K562 (cell line): ENCODE measurements at regions not wholly inside any gene's neighbourhood (a gene's known extent, or its start where the extent isn't known, plus 50 kb on each side); places are given as distances from the start of the nearest gene placed in this dataset.

ENCODE experiments used
- ATAC-seq: fragments of 200-7000 bp; cut with Tn5 transposase; 3 replicates; pipeline ENCODE4 v1.9.1; 2020; ENCODE audit warnings: moderate library complexity
- BruUV-seq: library from RNA; stranded (reverse); fragments of 400-500 nt; replicated peaks from 2 replicates; lab custom pipeline; 2021; lab: Mats Ljungman, UMichigan
- CTCF ChIA-PET: fragments of 300-600 bp; formaldehyde crosslinking; extraction: SDS; loops from one replicate; lab custom pipeline; 2021; ENCODE audit warnings: low intra/inter-chr PET ratio; lab: Yijun Ruan, JAX
- POLR2A ChIA-PET: fragments of 300-600, 350-650 bp; sonication (Branson Sonifier 250); formaldehyde crosslinking; extraction: SDS; loops from one replicate; lab custom pipeline; 2021; ENCODE audit warnings: antibody characterized with exemption, inconsistent platforms; lab: Yijun Ruan, JAX
- DNase-seq, 4 experiments: peaks; one replicate each; pipeline versions ENCODE4 v3.0.0 to v3.0.0-alpha.2; 2011 to 2018; ENCODE audit warnings: low spot score in 3 of 4, mixed read lengths in 3 of 4; ENCODE audit errors: extremely low read depth in 1 of 4
- FAIRE-seq: peaks from 2 replicates; lab custom pipeline; 2011; peaks lifted over from hg19 to GRCh38; lab: Jason Lieb, UNC
- H2AFZ ChIP-seq: 2 replicates; pipeline ENCODE4 v1.6.0; 2011; ENCODE audit warnings: low read depth, low read length, control low read depth, inconsistent platforms
- H3K27ac ChIP-seq: fragments of 200-600 bp; 3 replicates; pipeline ENCODE4 v1.8.0; 2011; ENCODE audit warnings: low read depth, mild to moderate bottlenecking, control low read depth, inconsistent platforms, low read length, moderate library complexity, mixed read lengths; ENCODE audit errors: extremely low read depth
- H3K27me3 ChIP-seq, 2 experiments: fragments of 300-600 bp in 1 of 2; 2 replicates in 1 of 2; 3 replicates in 1 of 2; pipeline versions ENCODE4 v1.6.0 to v1.8.0; 2011; ENCODE audit warnings: inconsistent platforms in 2 of 2, low read length in 2 of 2, mild to moderate bottlenecking in 1 of 2, mixed read lengths in 1 of 2, moderate library complexity in 1 of 2; ENCODE audit not compliant: control insufficient read depth in 2 of 2, insufficient read depth in 2 of 2
- H3K36me3 ChIP-seq: fragments of 300-600 bp; 3 replicates; pipeline ENCODE4 v1.8.0; 2011; ENCODE audit warnings: mild to moderate bottlenecking, low read length, inconsistent platforms; ENCODE audit not compliant: control insufficient read depth, insufficient read depth
- H3K4me1 ChIP-seq, 2 experiments: fragments of 200-600 bp in 1 of 2; replicated peaks in 1 of 2; 2 replicates in 1 of 2; 3 replicates in 1 of 2; pipeline versions ENCODE4 v1.5.1 to v1.8.0; 2011; ENCODE audit warnings: inconsistent platforms in 2 of 2, low read length in 2 of 2, mild to moderate bottlenecking in 1 of 2, mixed read lengths in 1 of 2, moderate library complexity in 1 of 2; ENCODE audit not compliant: control insufficient read depth in 2 of 2, insufficient read depth in 2 of 2
- H3K4me2 ChIP-seq: 2 replicates; pipeline ENCODE4 v1.6.1; 2011; ENCODE audit warnings: low read length, control low read depth, inconsistent platforms, mixed read lengths; ENCODE audit not compliant: insufficient read depth
- H3K4me3 ChIP-seq: fragments of 200-600 bp; sonication (generic), shearing (Covaris generic); 2 replicates; pipeline ENCODE4 v1.5.1; 2016; ENCODE audit warnings: control low read depth, inconsistent platforms
- H3K79me2 ChIP-seq: fragments of 200-600 bp; 3 replicates; pipeline ENCODE4 v1.8.0; 2011; ENCODE audit warnings: low read length, inconsistent platforms; ENCODE audit not compliant: control insufficient read depth, insufficient read depth
- H3K9ac ChIP-seq, 2 experiments: 2 replicates each; pipeline versions ENCODE4 v1.6.0 to v1.6.1; 2011; ENCODE audit warnings: low read depth in 2 of 2, low read length in 2 of 2, control low read depth in 1 of 2, inconsistent platforms in 1 of 2, mild to moderate bottlenecking in 1 of 2, mixed read lengths in 1 of 2; ENCODE audit not compliant: insufficient read depth in 1 of 2
- H3K9me1 ChIP-seq: one replicate; pipeline ENCODE4 v1.6.0; 2011; ENCODE audit warnings: inconsistent platforms, mild to moderate bottlenecking, low read length, moderate library complexity; ENCODE audit not compliant: control insufficient read depth, insufficient read depth
- H3K9me3 ChIP-seq: replicated peaks from 2 replicates; pipeline ENCODE4 v1.5.1; 2011; ENCODE audit warnings: low read depth, low read length, inconsistent platforms; ENCODE audit not compliant: control insufficient read depth, insufficient read depth
- H4K20me1 ChIP-seq: replicated peaks from 2 replicates; pipeline ENCODE4 v1.6.1; 2011; ENCODE audit warnings: low read length, inconsistent platforms, mixed read lengths; ENCODE audit not compliant: control insufficient read depth, insufficient read depth
- HDAC1 ChIP-seq, 2 experiments: fragments of 450-650 bp; IDR thresholded peaks; 2 replicates each; pipeline ENCODE4 v1.6.1; 2016 to 2017; ENCODE audit warnings: inconsistent platforms in 1 of 2, mild to moderate bottlenecking in 1 of 2, moderate library complexity in 1 of 2
- HMBOX1 ChIP-seq: sonication (generic); IDR thresholded peaks from 2 replicates; pipeline ENCODE4 v1.6.1; 2016
- KDM5B ChIP-seq: fragments of 200-600 bp; sonication (generic); IDR thresholded peaks from 2 replicates; pipeline ENCODE4 v1.6.1; 2012; ENCODE audit warnings: low read depth, mild to moderate bottlenecking, moderate library complexity, low read length, control low read depth, inconsistent platforms; ENCODE audit not compliant: insufficient replicate concordance
- TOE1 ChIP-seq, 2 experiments: fragments of 450-650 bp in 1 of 2; sonication (generic) in 1 of 2; formaldehyde crosslinking in 1 of 2; IDR thresholded peaks; 2 replicates each; pipeline versions ENCODE4 v1.7.1 to v1.8.0; 2016 to 2022; ENCODE audit warnings: borderline replicate concordance in 2 of 2, mild to moderate bottlenecking in 2 of 2, antibody characterized with exemption in 1 of 2, inconsistent platforms in 1 of 2, low read depth in 1 of 2, missing genetic modification reagents in 1 of 2, moderate library complexity in 1 of 2
- ZNF316 ChIP-seq: fragments of 450-650 bp; IDR thresholded peaks from 2 replicates; pipeline ENCODE4 v1.6.1; 2016
- ZNF507 ChIP-seq: conservative IDR thresholded peaks from 2 replicates; pipeline ENCODE4 v1.6.1; 2017; ENCODE audit warnings: missing genetic modification characterization, missing compliant biosample characterization
- WGBS: fragments of 100-300 bp; shearing (Covaris generic); methylation state at CpG from one replicate; pipeline ENCODE4 v1.1.6; 2016; ENCODE audit warnings: low coverage, mixed read lengths; ENCODE audit not compliant: insufficient coverage; ENCODE audit errors: missing lambda C conversion rate; 5-methylcytosine and 5-hydroxymethylcytosine counted together
- in situ Hi-C: fragments of 300-500 bp; cut with MboI; formaldehyde crosslinking; loops from 4 replicates; pipeline ENCODE4 v1.15.0; 2018; ENCODE audit warnings: inconsistent platforms, mixed read lengths
- intact Hi-C: fragments of 100-400 bp; cut with micrococcal nuclease; formaldehyde crosslinking; loops from 2 replicates; pipeline ENCODE4 v1.14.2; 2022

- DNase-seq (no peak), ATAC-seq (no peak), FAIRE-seq (no peak)
- Histone ChIP-seq H2AFZ (no peak overlapping the region), H3K4me1 (no peaks in the 10 kb centered on the region), H3K9me3 (no peaks in the 10 kb centered on the region), H3K4me3 (no peak overlapping the region), H3K79me2 (no peaks in the 10 kb centered on the region), H3K27me3 (no peaks in the 10 kb centered on the region), H4K20me1 (no peaks in the 10 kb centered on the region), H3K4me2 (no peak overlapping the region), H3K36me3 (no peaks in the 10 kb centered on the region), H3K27ac (no peak overlapping the region), H3K9ac (no peak overlapping the region), H3K9me1 (no peaks in the 10 kb centered on the region)
- WGBS: 0% methylated on average over 1 of the region's 1 CpG
- ChIA-PET POLR2A (no interaction called here), CTCF (no interaction called here)
- intact Hi-C loops: no loop called here
- no peak for TF ChIP-seq HDAC1 (IDR thresholded peaks at IDR 0.05)
- no peak for TF ChIP-seq TOE1 (IDR thresholded peaks at IDR 0.05; ENCODE audit: borderline replicate concordance)
- no peak for TF ChIP-seq TOE1 (CRISPR knock-in tag; IDR thresholded peaks at IDR 0.05; ENCODE audit: borderline replicate concordance, low read depth)
- no peak for TF ChIP-seq ZNF507 (tag)
- no peak for TF ChIP-seq KDM5B
- no peak for TF ChIP-seq HMBOX1
- peak; percentile 57; the same call in 1 of the 2 replicates for TF ChIP-seq ZNF316
- BruUV-seq: no TSS peak
- in situ Hi-C loops: no loop called here
Measured at GRCh38 chr14:83905157-83905556, 1624.8 kb upstream of the FLRT2 start.
